Kasumi-1 (cell line): ENCODE measurements at regions not wholly inside any gene's neighbourhood (a gene's known extent, or its start where the extent isn't known, plus 50 kb on each side); places are given as distances from the start of the nearest gene placed in this dataset.
A peak's percentile ranks its signal among the peaks of the same experiment; 100 is the strongest.

Experiments
- DNase-seq, 2 experiments: peaks; one replicate each; lab custom pipeline; 2025; lab: John Stamatoyannopoulos, UW

DNA sequence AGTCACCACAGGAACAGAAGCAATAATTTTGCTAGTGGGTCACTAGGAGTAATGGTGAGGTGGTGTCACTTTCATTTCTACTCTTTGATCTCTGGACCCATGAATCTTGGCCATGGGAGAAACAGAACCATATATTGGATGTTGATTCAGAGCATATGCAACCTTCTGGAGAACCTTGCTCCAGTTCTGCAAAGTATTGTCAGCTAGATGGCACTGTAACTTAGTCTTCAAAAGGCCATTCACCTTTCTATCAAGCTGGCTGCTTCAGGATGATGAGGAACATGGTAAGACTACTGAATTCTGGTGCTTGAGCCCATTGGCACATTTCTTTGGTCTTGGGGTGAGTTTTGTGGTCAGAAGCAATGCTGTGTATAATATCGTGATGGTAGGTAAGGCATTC lies 129.1 kb upstream of the FBN2 start:
- DNase-seq = peak; percentile 9 to 16

DNA sequence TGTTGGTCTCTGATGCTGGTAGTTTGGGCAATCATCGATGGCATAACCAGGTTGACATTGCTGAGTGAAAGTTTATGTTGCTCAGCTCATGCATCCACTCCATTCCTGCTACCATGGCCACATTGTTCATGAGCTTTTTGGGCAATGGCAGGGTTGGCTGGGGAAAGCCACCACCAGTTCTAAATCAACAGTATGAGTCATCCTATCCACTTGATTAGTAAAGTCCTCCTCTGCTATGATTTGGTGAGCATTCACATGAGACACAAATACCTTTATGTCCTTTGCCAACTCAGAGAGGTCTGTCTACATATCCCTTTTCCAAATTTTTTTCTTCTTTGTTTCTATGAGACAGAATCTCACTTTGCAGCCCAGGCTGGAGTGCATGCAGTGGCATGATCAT lies 129.7 kb upstream of the FBN2 start:
- DNase-seq = no peak

DNA sequence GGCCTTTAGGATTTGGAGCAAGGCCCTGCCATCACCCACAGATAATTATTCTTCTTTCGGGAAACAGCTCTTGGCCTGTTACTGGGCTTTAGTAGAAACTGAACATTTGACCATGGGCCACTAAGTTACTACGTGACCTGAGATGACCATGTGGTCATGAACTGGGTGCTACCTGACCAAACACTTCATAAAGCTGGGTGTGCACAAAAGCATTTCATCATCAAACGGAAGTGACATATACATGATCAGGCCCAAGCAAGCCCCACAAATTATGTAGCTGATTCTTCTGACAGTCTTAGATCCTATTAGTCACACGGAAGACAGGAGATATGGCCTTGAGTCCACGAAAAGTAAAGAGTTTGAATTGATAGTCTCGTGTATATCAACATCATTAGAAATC lies 130.9 kb upstream of the FBN2 start:
- no peak for DNase-seq

DNA sequence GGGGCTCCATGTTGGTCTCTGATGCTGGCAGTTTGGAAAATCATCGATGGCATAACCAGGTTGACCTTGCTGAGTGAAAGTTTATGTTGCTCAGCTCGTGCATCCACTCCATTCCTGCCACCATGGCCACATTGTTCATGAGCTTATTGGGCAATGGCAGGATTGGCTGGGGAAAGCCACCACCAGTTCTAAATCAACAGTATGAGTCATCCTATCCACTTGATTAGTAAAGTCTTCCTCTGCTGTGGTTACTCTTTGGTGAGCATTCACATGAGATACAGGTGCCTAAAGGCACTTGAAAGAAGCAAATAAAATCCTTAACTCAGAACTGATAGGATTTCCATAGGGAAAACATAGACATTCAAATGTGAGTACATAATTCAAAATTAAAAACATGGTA lies 131.8 kb upstream of the FBN2 start:
- no peak for DNase-seq

DNA sequence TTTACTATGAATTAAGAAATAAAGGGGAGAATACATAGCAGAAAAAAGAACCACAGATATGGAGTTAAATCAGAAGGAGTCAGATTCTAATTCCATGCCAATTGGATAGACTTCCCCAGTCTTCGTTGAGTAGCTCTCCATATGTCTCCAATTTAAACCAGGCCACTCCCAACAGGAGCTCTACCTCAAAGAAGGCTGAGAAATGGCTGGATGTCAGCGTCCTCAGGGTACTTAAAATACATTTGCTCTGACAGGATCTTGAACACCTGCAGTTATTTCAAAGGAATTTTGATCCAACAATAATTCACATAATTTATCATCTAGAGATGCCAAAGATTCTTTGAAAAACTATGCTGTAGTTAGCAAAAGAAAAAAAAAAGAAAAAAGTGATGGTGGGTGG lies 133.9 kb upstream of the FBN2 start:
- no peak for DNase-seq

DNA sequence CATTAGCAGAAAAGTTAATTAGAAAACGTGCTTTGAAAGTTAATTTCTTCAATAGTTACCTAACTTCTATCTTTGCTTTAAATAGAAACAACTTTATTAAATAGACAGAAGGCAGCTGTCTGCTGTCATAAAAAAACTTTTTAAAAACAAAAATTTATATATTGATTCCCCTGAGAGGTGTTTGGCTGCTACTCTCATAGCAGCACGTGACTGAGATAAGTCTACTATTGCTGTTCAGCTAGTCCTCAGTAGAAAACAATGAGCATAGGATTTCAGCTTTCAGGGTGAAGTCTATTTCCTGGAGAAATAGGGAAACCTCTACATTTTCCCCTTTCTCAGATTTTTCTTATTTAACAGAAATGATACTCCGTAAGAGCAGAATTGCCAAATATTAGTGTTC lies 135.0 kb upstream of the FBN2 start:
- DNase-seq = no peak

DNA sequence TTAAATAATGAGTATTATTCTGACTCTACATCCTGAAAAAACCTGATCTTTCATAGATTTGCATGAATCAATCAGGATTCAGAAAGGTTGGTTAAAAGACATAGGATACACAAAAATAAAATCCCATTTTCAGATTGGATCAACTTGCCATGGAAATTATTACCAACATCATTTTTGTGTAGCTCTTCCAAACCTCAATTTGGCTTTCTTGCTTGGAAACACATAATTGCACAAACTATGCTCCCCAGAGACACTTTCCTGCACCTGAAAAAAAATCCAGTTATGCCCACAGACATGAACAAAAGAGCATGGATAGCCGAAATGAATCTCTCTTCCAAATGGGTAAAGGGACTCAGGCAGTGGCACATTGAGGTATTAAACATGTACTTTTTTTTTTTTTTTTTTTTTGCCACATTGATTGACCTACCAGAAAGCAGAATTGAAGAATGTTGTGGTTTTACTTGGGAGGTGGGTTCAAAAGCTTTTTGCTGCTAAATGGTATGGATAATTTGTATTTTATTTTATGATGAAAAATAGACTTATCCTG lies 135.4 kb upstream of the FBN2 start:
- DNase-seq = no peak

DNA sequence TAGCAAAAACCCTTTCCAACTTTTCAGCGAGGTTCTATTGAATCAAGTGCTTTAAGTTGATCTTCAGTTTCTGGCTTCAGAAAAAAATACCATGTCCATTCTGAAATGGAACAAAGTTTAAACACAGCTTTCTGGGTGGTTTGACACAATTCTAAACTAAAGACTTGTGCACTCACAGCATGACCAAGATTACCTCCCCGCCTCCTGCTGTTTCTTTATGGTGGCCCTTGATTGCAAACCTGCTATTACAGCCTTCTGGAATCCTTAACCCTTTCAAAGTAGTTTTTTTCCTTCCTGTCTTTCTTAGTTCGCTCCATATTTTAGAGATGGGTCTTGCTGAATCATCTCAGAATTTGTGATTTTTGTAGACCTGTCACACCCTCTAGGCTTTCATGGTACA lies 135.9 kb upstream of the FBN2 start:
- DNase-seq = no peak

DNA sequence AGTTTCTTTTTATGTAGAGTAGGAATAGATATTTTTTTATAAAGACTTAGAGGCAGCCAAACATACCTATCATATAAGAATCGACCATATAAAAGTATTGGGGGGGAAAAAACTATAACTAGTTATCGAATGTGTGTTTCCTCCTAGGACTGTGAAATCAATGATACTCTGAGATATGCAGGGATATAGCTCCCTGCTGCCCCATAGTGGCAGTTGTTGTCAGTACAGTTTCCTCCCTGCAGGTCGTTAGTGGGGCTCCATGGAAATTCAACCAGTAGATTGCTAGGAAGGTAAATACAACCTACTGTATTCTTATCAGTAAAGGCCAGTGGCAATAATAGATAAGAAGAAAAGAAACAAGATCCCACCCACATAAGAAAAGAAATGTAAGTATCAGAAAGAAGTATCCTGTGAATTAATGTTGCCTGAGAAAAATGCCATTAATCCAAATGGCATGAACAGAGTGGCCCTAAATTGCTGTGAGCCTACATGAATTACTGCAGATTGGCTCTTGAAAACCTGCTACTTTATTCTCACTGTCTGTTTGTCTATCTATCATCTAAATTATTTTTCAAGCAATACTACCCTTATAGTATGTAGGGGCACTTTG lies 136.9 kb upstream of the FBN2 start:
- peak; percentile 55 to 71 for DNase-seq

DNA sequence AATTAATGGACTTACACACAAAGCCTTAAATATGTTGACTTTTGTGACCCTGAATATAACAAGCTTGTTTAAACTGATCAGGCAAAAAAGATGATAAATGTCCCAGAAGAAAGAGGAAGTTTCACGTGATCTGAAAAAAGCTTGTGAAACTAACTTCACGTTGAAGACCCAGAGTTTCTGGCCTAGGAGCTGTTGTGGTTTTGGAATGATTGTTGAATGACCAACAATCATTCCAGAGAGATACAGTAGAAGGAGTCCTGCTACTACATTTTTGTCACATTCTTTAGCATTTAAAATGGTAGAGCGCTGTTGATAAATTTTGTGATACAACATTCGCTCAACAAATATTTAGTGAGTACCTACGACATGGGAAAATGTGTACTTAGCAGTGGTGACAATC lies 143.1 kb upstream of the FBN2 start:
- peak; percentile 16 to 44 for DNase-seq

DNA sequence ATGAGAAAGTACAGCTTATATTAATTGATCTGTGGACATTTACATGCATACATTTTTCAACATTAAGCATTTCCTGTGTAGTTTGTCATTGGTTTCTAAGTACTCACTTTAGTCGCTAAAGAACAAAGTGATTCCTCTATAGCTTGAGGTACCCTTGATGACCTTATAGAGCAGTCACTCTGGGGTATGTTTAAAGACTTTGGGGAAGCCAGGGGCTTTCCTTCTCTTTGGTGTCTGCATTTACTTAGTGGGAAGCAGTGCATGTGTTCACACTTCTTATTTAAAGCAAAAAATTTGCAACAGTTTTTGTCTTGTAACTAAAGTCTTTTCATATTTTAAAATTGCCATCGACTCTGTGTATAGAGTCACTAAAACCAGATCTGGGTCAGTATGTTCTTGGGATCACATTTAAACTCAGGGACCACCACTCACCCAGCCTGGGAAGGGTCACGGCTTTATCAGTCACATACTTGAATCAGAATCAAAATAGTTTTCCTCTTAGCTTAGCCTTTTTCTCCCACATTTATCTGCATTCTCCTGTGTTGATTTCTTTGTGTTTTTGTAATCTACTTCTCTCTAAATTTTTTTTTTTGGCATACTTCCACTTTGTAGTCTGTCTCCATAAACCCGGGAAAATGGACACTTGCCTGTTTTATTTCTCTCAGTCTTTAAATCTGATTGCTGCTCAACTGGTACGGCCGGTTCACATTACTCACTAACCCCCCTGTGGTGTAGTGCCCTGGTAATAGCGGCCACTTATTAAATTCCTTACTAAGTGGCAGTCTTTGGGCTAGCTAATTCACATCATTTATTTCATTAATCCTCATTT lies 143.9 kb upstream of the FBN2 start:
- DNase-seq = no peak

DNA sequence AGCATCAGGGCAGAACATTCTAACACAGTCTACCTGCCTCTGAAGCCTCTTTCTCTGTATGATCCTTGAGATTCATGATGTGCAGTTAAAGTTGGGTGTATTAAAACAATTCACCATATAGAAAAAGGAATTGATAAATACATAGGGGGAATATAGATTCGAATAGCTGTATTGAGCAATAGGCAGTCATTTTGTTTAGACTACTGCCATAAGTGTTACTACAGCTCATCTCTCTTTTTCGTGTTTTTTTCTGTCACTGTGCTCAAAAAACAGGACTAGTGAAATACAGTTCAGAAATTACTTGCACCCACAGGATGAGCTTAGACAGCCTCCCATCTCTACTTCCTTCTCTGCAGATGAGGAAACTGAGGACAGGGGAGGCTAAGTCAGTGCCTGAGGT lies 144.6 kb upstream of the FBN2 start:
- no peak for DNase-seq

DNA sequence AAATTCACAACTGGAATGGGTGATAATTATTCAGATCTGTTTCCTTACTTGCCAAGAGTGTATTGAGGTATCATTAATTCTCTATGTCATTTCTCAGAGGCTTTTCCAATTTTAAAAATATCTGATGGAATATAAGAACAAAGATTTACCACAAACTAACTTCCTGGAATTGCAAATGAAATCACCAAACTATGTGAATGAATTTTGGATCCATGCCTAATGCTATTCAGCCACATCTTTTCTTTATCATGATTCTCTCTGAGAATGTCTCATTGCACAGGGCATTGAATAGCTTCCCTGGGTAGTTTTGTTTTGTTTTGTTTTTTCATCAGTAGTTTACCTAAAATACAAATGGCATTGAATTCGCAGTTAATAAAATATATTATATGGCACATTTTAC lies 146.9 kb upstream of the FBN2 start:
- DNase-seq = no peak

DNA sequence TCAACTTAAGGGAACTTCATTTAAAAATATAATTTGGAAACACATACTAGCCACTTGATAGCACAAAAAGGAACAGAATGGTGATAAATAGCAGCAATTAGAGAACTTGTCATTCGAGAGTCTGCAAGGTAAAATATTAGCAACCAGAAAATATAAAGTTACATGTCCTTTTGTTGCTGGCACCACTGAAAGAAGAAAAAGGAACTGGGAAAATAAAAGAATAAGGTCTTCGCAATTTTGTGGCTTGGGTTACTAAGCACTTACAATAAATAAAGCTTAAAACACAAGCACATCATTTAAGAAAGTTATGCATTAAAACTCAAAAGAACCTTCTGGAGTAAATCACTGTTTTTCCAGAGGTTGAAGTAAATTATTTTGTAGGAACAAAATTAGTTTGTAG lies 149.9 kb upstream of the FBN2 start:
- no peak for DNase-seq

DNA sequence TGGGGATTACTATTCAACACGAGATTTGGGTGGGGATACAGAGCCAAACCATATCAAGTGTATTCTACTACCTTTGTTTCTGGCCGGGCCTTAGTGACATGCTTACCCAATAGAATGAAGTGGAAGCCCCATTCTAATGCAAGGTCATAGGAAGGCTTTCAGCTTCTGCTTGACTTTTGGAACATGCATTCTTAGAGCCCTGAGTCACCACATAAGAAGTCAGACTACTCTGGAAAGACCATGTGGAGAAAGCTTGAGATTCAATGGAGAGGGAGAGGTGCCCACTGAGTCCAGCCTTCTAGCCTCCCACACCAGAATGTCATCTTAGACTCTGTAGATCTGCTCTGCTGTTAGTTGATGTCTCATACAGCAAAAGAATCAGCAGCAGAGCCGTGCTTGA lies 155.7 kb upstream of the FBN2 start:
- no peak for DNase-seq

DNA sequence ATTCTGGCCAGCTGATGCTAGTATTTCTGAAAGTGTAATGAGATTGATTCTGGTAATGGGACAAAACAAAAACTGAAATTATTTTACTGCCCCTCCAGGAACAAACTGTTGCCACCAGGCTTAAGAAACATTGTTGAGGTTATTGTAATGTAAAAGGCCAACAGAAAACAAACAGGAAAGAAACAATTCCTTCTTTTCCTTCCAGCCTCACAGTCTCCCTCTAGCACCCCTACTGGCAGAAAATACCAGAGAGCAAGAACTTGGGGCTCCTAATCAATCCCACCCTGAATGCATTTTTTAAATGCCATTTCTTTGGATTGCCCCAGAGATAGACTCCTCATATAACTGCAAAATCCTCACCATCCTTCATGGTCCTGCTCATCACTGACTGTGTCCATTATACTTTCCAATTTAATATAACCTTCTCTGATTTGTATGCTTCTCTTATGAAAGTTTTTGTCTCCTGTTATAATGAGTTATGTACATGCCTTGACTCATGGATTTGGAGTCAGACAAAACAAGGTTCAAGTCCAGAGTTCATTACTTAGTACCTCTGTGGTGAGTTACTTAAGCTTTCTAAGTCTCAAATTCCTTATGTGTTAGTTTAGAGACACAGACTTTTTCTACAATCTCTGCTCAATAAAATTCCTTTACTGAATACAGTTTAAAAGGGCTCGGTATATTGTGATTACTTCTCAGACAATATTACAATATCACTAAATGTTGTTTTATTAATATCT lies 157.9 kb upstream of the FBN2 start:
- peak in 1 of 2 experiments; percentile 17 for DNase-seq

DNA sequence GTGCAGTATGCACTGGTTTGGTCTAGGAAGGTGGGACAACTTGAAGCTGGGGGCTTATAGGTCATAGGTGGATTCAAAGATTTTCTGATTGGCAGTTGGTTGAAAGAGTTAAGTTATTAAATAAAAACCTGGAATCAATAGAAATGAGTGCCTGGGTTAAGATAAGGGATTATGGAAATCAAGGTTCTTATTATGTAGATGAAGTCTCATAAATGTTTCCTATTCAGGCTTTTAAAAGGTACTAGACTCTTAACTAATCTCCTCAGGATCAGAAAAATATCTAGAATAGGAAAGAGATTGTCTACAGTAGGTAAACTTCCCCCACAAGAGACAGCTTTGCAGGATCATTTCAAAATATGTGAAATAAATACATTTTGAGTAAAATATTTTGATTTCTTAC lies 163.3 kb upstream of the FBN2 start:
- no peak for DNase-seq

DNA sequence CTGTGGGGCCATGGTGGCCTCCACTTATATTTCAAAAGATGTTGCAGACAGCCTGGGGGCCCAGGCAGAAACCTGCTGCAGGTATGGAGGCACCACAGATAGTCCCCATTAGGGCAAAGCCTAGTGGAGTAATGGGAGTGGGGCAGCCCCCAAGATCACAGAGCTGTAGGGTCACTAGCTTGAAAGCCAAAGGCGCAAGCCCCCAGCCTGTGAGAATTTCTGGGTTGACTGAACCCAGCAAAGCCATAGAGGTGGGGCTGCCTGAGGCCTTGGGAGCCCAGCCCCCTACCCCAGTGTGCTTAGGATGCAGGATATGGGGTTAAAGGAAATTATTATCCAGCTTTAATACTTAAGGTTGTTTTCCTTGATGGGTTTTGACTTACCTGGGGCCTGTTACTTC lies 165.3 kb upstream of the FBN2 start:
- no peak for DNase-seq

DNA sequence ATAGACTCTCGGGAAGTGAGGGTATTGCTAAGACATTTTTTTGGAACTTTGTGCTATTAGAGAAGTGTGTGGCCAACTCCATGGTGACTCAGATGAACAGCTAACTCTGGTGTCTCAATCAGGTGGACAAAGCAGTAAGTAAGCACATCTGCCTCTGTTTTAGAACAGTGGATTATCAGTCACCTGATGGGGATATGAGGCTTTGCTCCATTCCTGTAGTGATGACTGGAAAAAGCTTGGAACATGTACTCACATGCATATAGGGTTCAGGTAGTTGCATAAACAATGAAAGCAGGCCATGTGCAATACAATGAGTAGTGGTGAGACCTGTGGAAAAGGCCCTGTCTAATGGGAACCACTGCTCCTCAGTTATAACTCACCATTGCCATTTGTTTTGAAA lies 168.2 kb upstream of the FBN2 start:
- no peak for DNase-seq

DNA sequence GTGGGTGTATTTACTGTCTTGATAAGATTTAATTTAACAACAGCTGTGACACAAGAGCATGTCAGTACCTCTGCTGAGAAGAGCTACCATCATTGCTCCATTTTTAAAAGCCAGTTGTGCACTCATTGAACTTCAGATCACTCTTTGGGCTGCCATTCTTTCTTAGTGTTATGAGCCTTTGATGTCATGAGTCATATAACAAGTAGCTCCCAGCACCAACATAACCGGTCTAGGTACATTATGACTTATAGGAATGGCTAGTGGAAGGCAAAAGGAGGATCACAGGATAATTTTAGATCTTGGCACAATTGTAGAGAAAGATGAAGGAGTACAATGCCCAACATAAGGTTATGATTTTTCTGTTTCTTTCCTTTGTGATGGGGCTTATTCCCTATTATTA lies 170.8 kb upstream of the FBN2 start:
- DNase-seq = no peak

DNA sequence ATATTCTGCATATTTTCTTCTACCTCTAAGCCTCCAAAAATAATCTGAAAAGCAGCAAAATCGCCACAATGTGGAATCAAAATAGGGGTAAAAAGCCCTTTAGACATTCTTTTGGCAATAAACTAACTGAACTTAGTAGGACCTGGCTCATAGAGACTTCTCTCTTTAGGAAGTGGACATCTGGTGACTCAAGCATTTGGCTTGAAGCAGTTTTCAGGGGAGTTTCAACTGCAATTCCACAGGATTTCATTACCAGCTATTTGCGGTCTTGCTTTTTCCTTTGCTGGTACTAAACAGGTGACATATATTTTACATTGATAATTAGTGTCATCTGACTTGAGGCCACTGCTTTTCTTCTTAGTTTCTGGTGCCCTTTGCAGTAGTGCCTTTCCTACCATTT lies 173.2 kb upstream of the FBN2 start:
- DNase-seq = no peak

DNA sequence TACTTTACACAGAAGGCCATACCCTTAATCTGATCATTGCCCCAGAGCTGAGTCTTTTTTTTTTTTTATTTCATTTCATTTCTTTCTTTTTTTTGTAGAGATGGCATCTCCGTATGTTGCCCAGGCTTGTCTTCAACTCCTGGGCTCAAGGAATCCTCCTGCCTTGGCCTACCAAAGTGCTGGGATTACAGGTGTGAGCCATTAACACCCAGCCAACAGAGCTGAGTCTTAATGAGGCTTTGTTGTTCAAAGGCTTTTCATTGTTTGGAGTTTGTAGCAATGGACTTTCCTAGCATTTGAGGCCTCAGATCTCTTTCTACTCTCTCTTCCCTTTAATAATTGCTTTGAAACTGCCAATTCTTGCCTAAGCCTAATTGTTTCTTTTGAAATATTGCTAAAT lies 176.5 kb upstream of the FBN2 start:
- DNase-seq = no peak

DNA sequence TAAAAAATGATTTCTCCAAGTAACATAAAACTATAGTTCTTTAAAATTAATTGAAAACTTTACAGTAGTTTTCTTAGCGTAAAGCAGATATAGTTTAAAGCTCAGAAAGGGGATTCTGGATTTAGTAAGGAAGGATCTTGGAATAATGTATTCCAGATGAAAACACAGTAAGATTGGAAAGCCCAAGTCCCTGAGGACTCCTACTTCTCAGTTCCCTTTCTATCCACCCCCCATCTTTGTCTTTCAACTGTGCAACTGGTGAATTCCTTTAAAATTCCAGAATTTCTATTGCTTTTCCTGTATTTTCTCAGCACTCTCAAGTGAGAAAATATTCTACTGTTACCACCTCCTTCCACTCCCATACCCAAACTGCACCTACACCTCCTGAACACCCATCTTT lies 184.5 kb upstream of the FBN2 start:
- DNase-seq = no peak
